H9 (cell line): ENCODE measurements at regions not wholly inside any gene's neighbourhood (a gene's known extent, or its start where the extent isn't known, plus 50 kb on each side); places are given as distances from the start of the nearest gene placed in this dataset.

Experiments
- DNase-seq: peaks from one replicate; pipeline ENCODE4 v3.0.0-alpha.2; 2017
- H2AFZ ChIP-seq: one replicate; pipeline ENCODE4 v1.6.1; 2013; ENCODE audit warnings: mild to moderate bottlenecking, low read length, control low read depth, moderate library complexity
- H2AK5ac ChIP-seq: 2 replicates; pipeline ENCODE4 v1.6.1; 2013; ENCODE audit warnings: low read length, control low read depth, mixed read lengths; ENCODE audit not compliant: insufficient read length
- H2BK120ac ChIP-seq: one replicate; pipeline ENCODE4 v1.6.1; 2013; ENCODE audit warnings: low read depth, mild to moderate bottlenecking, low read length, control low read depth, inconsistent platforms; ENCODE audit not compliant: poor library complexity, severe bottlenecking
- H2BK12ac ChIP-seq: 2 replicates; pipeline ENCODE4 v1.6.1; 2013; ENCODE audit warnings: low read length, control low read depth, mixed read lengths, low read depth; ENCODE audit not compliant: insufficient read length
- H2BK15ac ChIP-seq: 2 replicates; pipeline ENCODE4 v1.6.1; 2013; ENCODE audit warnings: low read depth, low read length, control low read depth
- H2BK20ac ChIP-seq: one replicate; pipeline ENCODE4 v1.6.1; 2013; ENCODE audit warnings: low read depth, mild to moderate bottlenecking, low read length, control low read depth, inconsistent platforms; ENCODE audit not compliant: poor library complexity, severe bottlenecking
- H2BK5ac ChIP-seq: 2 replicates; pipeline ENCODE4 v1.6.1; 2013; ENCODE audit warnings: low read length, control low read depth, mixed read lengths; ENCODE audit not compliant: insufficient read length
- H3K14ac ChIP-seq: 2 replicates; pipeline ENCODE4 v1.6.1; 2013; ENCODE audit warnings: low read length, control low read depth; ENCODE audit not compliant: insufficient read depth
- H3K18ac ChIP-seq: 2 replicates; pipeline ENCODE4 v1.6.1; 2013; ENCODE audit warnings: low read depth, mild to moderate bottlenecking, mixed read lengths, low read length, control low read depth; ENCODE audit not compliant: insufficient read length
- H3K23ac ChIP-seq: 2 replicates; pipeline ENCODE4 v1.6.1; 2013; ENCODE audit warnings: low read length, control low read depth, mixed read lengths, low read depth; ENCODE audit not compliant: insufficient read length
- H3K23me2 ChIP-seq: 2 replicates; pipeline ENCODE4 v1.6.1; 2013; ENCODE audit warnings: low read depth, mild to moderate bottlenecking, mixed read lengths, low read length, control low read depth; ENCODE audit not compliant: insufficient read length, poor library complexity, severe bottlenecking
- H3K27ac ChIP-seq: 2 replicates; pipeline ENCODE4 v1.5.1; 2013; ENCODE audit warnings: low read length, control low read depth, mixed read lengths, low read depth; ENCODE audit not compliant: insufficient read length
- H3K27me3 ChIP-seq: 2 replicates; pipeline ENCODE4 v1.6.1; 2013; ENCODE audit warnings: low read length, control low read depth, inconsistent platforms; ENCODE audit not compliant: insufficient read depth
- H3K4ac ChIP-seq: 2 replicates; pipeline ENCODE4 v1.6.1; 2013; ENCODE audit warnings: low read depth, mild to moderate bottlenecking, control low read depth, inconsistent platforms, low read length, moderate library complexity
- H3K4me1 ChIP-seq: 2 replicates; pipeline ENCODE4 v1.6.1; 2013; ENCODE audit warnings: low read length, control low read depth, inconsistent platforms; ENCODE audit not compliant: insufficient read depth
- H3K4me2 ChIP-seq: 2 replicates; pipeline ENCODE4 v1.6.1; 2013; ENCODE audit warnings: low read length, control low read depth, mixed read lengths; ENCODE audit not compliant: insufficient read length, insufficient read depth
- H3K56ac ChIP-seq: 2 replicates; pipeline ENCODE4 v1.6.1; 2013; ENCODE audit warnings: low read depth, mild to moderate bottlenecking, mixed read lengths, low read length, control low read depth; ENCODE audit not compliant: insufficient read length
- H3K79me1 ChIP-seq: 2 replicates; pipeline ENCODE4 v1.6.1; 2013; ENCODE audit warnings: low read depth, mild to moderate bottlenecking, moderate library complexity, low read length, control low read depth, inconsistent platforms; ENCODE audit not compliant: insufficient read depth, poor library complexity, severe bottlenecking
- H3K79me2 ChIP-seq: 2 replicates; pipeline ENCODE4 v1.6.1; 2013; ENCODE audit warnings: low read length, control low read depth, inconsistent platforms; ENCODE audit not compliant: insufficient read depth
- H3K9ac ChIP-seq: 2 replicates; pipeline ENCODE4 v1.6.1; 2013; ENCODE audit warnings: low read length, control low read depth, mixed read lengths; ENCODE audit not compliant: insufficient read length; ENCODE audit errors: extremely low read depth
- H3K9me3 ChIP-seq: one replicate; pipeline ENCODE4 v1.6.1; 2013; ENCODE audit warnings: low read depth, low read length, inconsistent platforms; ENCODE audit not compliant: control insufficient read depth
- H3T11ph ChIP-seq: one replicate; pipeline ENCODE4 v1.6.1; 2013; ENCODE audit warnings: mild to moderate bottlenecking, low read length, control low read depth, inconsistent platforms
- H4K20me1 ChIP-seq: one replicate; pipeline ENCODE4 v1.6.1; 2013; ENCODE audit not compliant: control insufficient read depth, insufficient read length, insufficient read depth
- H4K5ac ChIP-seq: 2 replicates; pipeline ENCODE4 v1.6.1; 2013; ENCODE audit warnings: low read depth, mild to moderate bottlenecking, mixed read lengths, low read length, control low read depth; ENCODE audit not compliant: insufficient read length
- H4K8ac ChIP-seq: replicated peaks from 2 replicates; pipeline ENCODE4 v1.6.1; 2013; ENCODE audit warnings: low read length, control low read depth, mixed read lengths, low read depth; ENCODE audit not compliant: insufficient read length
- H4K91ac ChIP-seq: 2 replicates; pipeline ENCODE4 v1.6.1; 2013; ENCODE audit warnings: low read depth, mild to moderate bottlenecking, moderate library complexity, mixed read lengths, low read length, control low read depth; ENCODE audit not compliant: insufficient read length
- H3K27ac Mint-ChIP-seq, 3 experiments: 2 replicates in 2 of 3; 3 replicates in 1 of 3; pipeline ENCODE4 v1.8.0; 2020 to 2021; ENCODE audit warnings: mixed read lengths in 3 of 3, mild to moderate bottlenecking in 1 of 3, moderate library complexity in 1 of 3
- H3K27me3 Mint-ChIP-seq: 2 replicates; pipeline ENCODE4 v1.8.0; 2021; ENCODE audit warnings: low read depth, mild to moderate bottlenecking, moderate library complexity, mixed read lengths
- H3K36me3 Mint-ChIP-seq, 3 experiments: 2 replicates in 2 of 3; 3 replicates in 1 of 3; pipeline ENCODE4 v1.8.0; 2020 to 2021; ENCODE audit warnings: low read depth in 3 of 3, mixed read lengths in 3 of 3; ENCODE audit not compliant: insufficient read depth in 1 of 3
- H3K4me1 Mint-ChIP-seq, 2 experiments: 2 replicates each; pipeline ENCODE4 v1.8.0; 2020; ENCODE audit warnings: mixed read lengths in 2 of 2
- H3K4me3 Mint-ChIP-seq, 2 experiments: 2 replicates in 1 of 2; 3 replicates in 1 of 2; pipeline ENCODE4 v1.8.0; 2020 to 2021; ENCODE audit warnings: mild to moderate bottlenecking in 2 of 2, mixed read lengths in 2 of 2, moderate library complexity in 1 of 2
- H3K9me3 Mint-ChIP-seq, 2 experiments: 2 replicates in 1 of 2; 3 replicates in 1 of 2; pipeline ENCODE4 v1.8.0; 2020; ENCODE audit warnings: mild to moderate bottlenecking in 2 of 2, mixed read lengths in 2 of 2, moderate library complexity in 1 of 2
- TF ChIP-seq, protein P1 (sequence below): fragments of 200-600 bp; sonication (generic); conservative IDR thresholded peaks from 3 replicates; pipeline ENCODE4 v1.8.0; 2021; ENCODE audit warnings: antibody characterized with exemption, mild to moderate bottlenecking

DNA sequence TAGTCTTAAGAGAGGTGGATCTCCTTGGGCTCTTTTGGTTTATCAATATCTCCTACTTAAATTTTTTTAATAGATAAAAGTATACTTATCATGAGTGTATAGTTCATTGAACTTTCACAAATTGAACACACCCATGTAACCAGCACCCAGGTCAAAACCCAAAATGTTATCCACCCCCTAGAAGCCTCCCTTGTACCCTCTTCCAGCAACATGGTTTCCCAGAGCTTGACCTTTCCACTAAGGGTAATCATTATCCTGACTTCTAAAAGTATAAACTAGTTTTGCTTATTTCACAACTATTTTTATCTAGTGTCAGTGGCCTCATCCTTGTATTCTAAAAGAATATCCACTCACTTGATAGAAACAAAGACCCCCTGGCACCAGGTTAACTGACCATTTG, 106.8 kb downstream of the MDH1 start:
- Histone ChIP-seq H2BK120ac (no peak overlapping the region), H2BK20ac (no peak overlapping the region), H4K20me1 (no peaks in the 10 kb centered on the region), H3K9me3 (no peaks in the 10 kb centered on the region), H3K79me1 (no peaks in the 10 kb centered on the region), H4K8ac (no peak overlapping the region), H3K4me1 (no peaks in the 10 kb centered on the region), H3K4ac (no peak overlapping the region), H3K9ac (no peak overlapping the region), H3K4me2 (no peak overlapping the region), H2AFZ (no peak overlapping the region), H2BK12ac (no peak overlapping the region), H3T11ph (no peak overlapping the region), H2BK5ac (no peak overlapping the region), H3K23me2 (no peaks in the 10 kb centered on the region), H3K27me3 (no peaks in the 10 kb centered on the region), H2AK5ac (no peak overlapping the region), H3K27ac (no peak overlapping the region), H2BK15ac (no peak overlapping the region), H3K23ac (no peak overlapping the region), H3K56ac (no peak overlapping the region), H3K79me2 (no peaks in the 10 kb centered on the region), H3K14ac (no peak overlapping the region), H4K91ac (no peak overlapping the region), H4K5ac (no peak overlapping the region), H3K18ac (no peak overlapping the region)
- TF ChIP-seq, protein P1, sequence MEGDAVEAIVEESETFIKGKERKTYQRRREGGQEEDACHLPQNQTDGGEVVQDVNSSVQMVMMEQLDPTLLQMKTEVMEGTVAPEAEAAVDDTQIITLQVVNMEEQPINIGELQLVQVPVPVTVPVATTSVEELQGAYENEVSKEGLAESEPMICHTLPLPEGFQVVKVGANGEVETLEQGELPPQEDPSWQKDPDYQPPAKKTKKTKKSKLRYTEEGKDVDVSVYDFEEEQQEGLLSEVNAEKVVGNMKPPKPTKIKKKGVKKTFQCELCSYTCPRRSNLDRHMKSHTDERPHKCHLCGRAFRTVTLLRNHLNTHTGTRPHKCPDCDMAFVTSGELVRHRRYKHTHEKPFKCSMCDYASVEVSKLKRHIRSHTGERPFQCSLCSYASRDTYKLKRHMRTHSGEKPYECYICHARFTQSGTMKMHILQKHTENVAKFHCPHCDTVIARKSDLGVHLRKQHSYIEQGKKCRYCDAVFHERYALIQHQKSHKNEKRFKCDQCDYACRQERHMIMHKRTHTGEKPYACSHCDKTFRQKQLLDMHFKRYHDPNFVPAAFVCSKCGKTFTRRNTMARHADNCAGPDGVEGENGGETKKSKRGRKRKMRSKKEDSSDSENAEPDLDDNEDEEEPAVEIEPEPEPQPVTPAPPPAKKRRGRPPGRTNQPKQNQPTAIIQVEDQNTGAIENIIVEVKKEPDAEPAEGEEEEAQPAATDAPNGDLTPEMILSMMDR = no peak
- H3K4me3 Mint-ChIP-seq = no peak overlapping the region
- DNase-seq = no peak
- peaks cover 41% of the 10 kb centered on the region in 2 experiments for H3K4me1 Mint-ChIP-seq
- no peak overlapping the region; a peak in 1 of 7 replicates for H3K27ac Mint-ChIP-seq
- H3K9me3 Mint-ChIP-seq = no peaks in the 10 kb centered on the region
- H3K27me3 Mint-ChIP-seq = no peaks in the 10 kb centered on the region
- H3K36me3 Mint-ChIP-seq = peaks cover 0 to 4% (median 0%) of the 10 kb centered on the region in 3 experiments; a peak in 2 of 7 replicates
